AG08396 (cell line): ENCODE measurements at regions not wholly inside any gene's neighbourhood (a gene's known extent, or its start where the extent isn't known, plus 50 kb on each side); places are given as distances from the start of the nearest gene placed in this dataset.

Experiments
- DNase-seq: peaks from one replicate; pipeline ENCODE4 v3.0.0; 2012; ENCODE audit warnings: low spot score, mixed read lengths

- no peak for DNase-seq
Measured at GRCh38 chr6:144578385-144579350, 293.5 kb downstream of the UTRN start.

- DNase-seq = no peak
Measured at GRCh38 chr6:144580039-144580438, 294.9 kb downstream of the UTRN start.

DNA sequence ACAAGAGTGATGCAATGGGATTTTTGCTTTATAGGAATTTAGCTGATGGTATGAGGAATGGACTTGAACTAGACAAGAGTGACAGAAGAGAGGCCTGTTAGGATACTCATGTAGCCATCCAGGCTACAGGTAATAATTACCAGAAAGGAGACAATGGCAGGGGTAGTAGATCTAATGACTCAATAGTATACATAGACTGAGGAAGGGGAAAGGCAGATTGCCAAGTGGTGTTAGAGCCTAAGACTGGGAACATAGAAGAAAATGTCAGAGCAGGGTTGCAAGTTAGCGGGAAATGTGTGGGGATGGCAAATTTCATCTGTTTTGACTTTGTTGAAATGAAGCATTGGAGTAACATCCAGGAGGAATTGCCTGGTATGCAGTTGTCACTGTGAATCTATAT is 295.6 kb downstream of the UTRN start:
- DNase-seq = no peak

DNA sequence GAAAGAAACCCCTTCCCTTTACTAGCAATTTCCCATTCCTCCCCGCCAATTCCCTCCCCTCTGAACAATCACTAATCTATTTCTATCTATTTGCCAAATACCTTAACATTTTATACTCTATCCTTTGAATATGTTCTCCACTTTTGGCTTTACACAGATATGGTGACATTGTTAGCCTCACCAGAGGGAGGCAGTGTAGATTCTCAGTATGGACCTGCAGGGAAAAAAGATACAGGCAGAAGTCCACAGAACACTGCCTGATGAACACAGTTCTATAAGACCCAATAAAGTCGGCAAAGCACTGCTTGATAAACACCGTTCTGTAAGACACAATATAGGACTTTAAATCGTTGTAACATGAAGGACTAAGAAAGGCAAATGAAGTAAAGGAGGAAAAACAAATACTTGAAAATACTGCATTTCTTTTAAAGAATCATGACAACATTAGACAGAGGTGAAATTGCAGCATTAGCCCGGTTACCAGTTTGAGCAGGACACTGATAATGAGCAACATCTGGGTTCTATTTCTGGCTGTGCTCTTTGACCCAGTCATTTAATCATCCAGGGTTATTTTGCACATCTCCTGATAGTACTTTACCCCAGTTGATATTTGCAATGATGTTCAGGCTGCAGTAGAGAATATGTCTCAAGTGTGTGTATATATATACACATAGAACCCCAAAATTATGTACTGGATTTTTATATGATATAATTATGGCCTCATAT is 296.8 kb downstream of the UTRN start:
- peak; percentile 12 for DNase-seq

DNA sequence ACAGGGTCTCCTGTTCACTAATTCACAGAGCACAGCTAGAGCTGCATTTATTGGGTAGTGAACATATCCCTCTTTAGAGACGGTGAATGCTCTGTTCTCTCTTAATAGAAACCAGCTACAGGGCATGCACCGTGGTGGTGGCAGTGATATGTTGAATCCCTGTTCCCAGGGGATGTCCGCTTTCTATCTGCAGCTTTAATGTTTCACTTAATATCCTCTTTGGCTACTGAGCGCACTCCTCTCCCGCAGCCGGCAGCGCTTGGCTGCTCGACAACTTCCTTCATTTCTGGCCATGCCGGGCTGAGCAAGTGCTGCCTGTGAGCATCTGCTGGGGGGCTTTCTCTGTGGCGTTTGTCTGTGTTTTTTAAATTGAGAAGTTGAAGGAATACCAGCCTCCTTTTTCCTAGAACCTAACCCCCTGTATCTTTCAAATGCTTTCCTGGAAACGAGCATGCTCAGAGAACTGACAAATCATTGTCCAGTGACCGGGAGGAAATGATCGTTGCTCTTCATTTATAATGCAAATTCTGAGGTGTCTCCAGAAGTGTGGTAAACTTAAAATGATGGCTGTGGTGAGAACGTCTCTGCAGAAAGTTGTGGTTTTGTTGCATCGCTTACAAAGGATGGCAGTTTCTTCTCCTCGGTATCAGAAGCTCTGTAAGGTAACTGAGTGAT is 297.9 kb downstream of the UTRN start:
- peak; percentile 5 for DNase-seq

GRCh38 chr6:144583614-144583954 is 298.4 kb downstream of the UTRN start:
- no peak for DNase-seq

DNA sequence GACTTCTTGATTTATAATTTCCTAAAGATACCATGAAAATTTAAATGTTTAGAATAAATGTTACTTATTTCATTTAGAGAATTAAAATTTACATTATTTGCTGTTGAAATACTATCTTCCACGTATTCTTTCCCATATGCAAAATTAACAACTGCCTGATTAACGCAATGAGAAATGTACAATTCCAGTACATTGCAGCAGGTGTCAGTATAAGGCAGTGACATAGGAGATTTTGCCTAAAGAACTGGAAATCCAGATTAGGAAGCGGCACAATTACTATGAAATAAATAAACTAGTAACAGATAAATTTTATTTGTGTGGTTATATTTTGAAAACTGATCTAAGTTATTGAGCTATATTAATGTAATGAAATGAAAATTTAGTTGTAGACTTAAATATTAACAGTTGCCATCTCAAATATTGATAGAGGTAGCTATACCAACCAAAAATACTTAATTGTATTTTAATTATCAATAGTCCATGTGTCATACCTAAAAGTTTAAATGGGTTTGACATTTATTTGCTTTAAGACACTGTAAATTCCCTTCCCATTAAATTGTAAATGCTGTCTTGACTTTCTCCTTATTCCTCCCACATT is 300.2 kb downstream of the UTRN start:
- no peak for DNase-seq

DNA sequence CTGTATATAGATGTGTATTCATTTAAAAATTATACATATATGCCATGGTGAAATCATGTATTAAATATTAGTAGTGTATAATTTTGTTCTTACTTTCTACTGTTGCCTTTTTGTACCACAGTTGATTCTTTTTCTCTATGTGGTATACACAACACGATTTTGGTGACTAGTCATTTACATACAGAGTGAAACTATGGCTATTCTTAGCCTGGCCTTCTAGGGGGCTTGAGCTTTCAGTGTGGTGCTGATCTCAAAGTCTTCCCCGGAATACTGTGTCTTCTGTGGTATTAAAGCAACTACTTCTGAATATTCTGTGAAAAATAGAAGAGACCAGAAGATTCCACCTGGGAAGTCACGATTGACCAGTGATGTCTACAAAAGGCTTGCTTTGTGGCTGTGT is 301.9 kb downstream of the UTRN start:
- DNase-seq = no peak

GRCh38 chr6:144588697-144589325 is 303.7 kb downstream of the UTRN start:
- no peak for DNase-seq

- DNase-seq = no peak
Measured at GRCh38 chr6:144590532-144590931, 305.4 kb downstream of the UTRN start.

DNA sequence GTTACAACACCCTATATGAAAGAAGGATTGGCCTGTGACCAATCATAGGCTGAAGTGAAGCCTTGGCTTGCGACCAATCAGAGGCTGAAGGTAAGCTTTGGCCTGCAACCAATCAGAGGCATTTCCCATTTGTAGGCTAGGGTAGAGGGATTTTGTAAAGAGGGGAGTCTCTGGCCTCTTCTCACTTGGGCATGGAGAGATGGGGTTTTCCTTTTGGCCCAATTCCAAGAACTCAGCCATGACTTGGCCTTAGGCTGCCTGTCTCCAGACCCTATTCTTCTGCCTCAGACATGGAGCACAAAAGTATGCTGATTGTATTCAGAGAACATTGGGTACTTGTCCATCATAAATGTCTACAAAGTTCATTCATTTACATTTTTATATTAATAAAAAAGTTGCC is 308.3 kb downstream of the UTRN start:
- DNase-seq = no peak

DNA sequence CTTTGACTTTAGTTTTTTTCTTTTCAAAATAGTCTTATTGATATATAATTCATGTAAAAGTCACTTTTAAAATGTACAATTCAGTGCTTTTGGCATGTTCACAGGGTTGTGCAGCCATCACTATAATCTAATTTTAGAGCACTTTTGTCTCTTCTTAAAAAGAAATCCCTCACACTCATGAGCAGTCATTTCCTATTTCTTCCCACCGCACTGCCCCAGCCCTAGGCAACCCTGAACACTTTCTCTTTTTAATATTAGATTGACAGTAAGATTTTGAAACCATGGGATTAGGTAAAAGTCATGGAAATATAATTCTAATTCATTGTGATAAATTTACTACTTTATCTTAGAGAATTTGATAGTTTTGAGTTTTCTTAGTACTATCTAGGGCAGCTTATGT is 309.4 kb downstream of the UTRN start:
- DNase-seq = no peak

GRCh38 chr6:144595266-144595665 is 310.1 kb downstream of the UTRN start:
- DNase-seq = no peak

GRCh38 chr6:144597511-144597910 is 312.4 kb downstream of the UTRN start:
- DNase-seq = no peak

DNA sequence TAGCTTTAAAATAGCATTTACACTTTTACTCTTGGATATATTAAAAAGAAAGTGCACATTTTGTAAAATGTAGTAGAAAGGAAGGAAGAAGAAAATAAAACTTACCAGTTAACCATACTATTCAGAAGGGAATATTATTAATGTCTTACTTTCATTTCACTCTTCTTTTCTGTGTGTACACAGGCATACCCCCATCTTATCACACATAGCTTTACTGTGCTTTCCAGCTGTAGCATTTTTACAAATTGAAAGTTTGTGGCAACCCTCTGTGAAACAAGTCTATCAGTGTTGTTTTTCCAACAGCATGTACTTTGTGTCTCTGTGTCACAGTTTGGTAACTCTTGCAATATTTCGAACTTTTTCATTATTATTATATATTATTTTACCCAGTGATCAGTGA is 314.5 kb downstream of the UTRN start:
- DNase-seq = no peak

- no peak for DNase-seq
Measured at GRCh38 chr6:144601221-144601620, 316.1 kb downstream of the UTRN start.

DNA sequence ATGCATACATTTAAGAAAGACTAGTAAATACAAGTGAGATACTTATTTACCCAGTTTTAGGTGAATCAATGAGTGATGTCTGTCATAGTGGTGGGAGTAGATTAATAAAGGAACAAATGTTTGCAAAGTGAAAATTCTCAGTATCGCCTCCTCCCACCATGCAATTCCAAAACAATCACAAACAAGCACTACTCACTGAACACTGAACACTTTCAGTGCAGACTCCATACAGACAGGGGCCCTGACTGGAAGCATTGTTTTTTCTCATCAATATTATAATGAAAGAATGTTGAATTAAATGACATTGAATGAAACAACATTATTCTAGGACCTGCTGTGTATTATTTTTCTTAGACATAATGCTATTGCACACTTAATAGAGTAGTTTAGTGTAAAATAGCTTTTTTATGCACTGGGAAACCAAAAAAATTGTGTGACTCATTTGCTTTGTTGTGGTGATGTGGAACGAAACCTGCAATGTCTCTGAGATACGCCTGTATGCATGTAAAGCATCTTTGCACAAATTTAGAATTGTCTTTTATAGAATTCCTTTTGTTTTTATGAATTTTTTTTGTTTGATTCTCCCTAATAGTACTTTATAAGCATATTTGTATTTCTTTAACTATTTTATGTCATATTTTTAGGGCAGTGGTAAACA is 317.5 kb downstream of the UTRN start:
- DNase-seq = no peak

DNA sequence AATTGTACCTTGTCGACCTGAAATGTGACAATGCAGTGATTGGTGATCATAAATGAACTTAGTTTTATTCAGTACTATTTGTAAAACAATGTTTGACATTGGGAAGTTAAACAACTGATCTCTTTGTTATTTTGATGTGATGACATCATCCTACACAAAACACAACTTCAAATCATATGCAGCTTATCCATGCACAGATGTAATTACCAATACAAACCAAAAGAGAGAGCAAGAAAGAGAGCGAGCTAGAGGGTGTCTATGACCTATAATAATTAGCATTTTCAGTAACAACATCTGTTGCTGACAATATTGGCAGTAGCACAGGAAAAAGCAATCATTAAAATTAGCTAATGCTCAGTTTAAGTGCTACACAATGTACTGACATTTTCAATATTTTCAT is 320.9 kb downstream of the UTRN start:
- DNase-seq = no peak

DNA sequence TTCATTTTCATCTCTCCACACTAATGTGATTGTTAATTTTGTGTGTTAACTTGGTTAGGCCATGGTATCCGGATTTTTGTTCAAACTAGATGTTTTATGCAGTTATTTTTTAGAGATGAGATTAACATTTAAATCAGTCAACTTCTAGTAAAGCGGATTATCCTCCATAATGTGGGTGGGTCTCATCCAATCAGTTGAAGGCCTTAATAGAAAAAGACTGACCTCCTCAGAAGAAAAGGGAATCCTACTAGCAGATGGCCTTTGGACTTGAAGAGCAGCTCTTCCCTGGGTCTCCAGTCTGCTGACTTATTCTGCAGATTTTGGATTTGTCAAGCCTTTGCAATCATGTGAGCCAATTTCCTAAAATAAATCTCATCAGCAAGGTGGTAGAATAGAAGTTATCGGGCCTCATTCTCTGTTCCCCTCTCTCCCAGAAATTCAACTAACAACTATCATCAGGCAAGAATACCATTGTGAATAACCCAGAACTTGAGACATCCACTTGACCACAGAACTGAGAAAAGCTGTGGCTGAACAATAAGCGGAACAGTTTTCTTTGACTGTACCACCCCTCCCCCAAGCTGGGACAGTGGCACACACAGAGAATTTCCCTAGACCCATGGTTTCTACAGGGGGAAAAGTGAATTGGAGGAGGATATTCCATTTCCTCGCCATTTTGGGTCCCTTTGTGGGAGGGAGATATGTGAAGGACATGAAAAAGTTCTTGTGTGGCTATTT is 323.0 kb downstream of the UTRN start:
- DNase-seq = no peak

GRCh38 chr6:144612811-144613210 is 327.7 kb downstream of the UTRN start:
- DNase-seq = no peak

GRCh38 chr6:144613859-144614258 is 328.7 kb downstream of the UTRN start:
- no peak for DNase-seq
